ENCODE measurements at regions not wholly inside any gene's neighbourhood (a gene's known extent, or its start where the extent isn't known, plus 50 kb on each side); places are given as distances from the start of the nearest gene placed in this dataset.

DNA sequence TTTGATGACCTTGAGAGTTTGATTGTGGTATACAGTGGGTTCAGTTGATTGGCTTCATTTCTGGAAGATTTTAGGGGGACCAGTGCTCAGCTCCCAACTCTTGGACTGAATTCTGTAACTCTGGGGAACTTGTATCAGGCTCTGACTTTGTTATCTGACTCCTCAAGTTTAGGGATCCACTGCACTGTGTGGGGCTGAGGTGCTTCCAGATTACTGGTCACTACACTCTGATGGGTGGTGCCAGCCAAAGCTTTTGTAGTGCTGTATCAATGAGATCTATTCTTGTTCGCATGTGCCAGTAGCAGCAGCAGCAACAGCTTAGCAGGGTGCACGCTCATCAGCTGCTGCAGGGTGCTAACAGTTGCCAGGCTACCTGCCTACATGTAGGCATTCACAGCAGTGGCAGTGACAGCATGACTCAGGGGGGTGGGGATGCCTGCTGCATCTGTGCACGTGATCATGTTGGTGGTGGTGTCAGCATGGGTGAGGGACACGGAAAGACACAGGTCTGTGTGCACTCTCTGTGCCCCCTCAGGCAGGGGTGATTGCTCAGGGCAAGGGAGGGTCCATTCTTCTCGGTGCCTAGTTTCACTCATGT is 438.8 kb upstream of the SEMA6A start:
- no peak for DNase-seq (ENCODE audit: extremely low spot score in 2 of 2)
- H3K4me1 ChIP-seq: no peaks in the 10 kb centered on the region
- no peak overlapping the region for H3K4me3 ChIP-seq
- TF ChIP-seq POLR2AphosphoS5 (IDR thresholded peaks at IDR 0.05; ENCODE audit: insufficient read depth in 1 of 2, low read depth in 1 of 2) (no peak), POLR2A (IDR thresholded peaks at IDR 0.05) (no peak)
- TF ChIP-seq, protein P1, sequence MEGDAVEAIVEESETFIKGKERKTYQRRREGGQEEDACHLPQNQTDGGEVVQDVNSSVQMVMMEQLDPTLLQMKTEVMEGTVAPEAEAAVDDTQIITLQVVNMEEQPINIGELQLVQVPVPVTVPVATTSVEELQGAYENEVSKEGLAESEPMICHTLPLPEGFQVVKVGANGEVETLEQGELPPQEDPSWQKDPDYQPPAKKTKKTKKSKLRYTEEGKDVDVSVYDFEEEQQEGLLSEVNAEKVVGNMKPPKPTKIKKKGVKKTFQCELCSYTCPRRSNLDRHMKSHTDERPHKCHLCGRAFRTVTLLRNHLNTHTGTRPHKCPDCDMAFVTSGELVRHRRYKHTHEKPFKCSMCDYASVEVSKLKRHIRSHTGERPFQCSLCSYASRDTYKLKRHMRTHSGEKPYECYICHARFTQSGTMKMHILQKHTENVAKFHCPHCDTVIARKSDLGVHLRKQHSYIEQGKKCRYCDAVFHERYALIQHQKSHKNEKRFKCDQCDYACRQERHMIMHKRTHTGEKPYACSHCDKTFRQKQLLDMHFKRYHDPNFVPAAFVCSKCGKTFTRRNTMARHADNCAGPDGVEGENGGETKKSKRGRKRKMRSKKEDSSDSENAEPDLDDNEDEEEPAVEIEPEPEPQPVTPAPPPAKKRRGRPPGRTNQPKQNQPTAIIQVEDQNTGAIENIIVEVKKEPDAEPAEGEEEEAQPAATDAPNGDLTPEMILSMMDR (IDR thresholded peaks at IDR 0.05): no peak
- H3K9me3 ChIP-seq: no peaks in the 10 kb centered on the region
- no peaks in the 10 kb centered on the region for H3K36me3 ChIP-seq
- intact Hi-C loops (cut with DNase I): no loop called here
- H3K27ac ChIP-seq: no peak overlapping the region
- no peaks in the 10 kb centered on the region for H3K27me3 ChIP-seq

GRCh38 chr5:117010574-117010973 is 436.0 kb upstream of the SEMA6A start:
- Histone ChIP-seq H3K27me3 (no peaks in the 10 kb centered on the region), H3K9me3 (no peaks in the 10 kb centered on the region), H3K27ac (no peak overlapping the region), H3K4me3 (no peak overlapping the region), H3K4me1 (no peaks in the 10 kb centered on the region), H3K36me3 (no peaks in the 10 kb centered on the region)
- DNase-seq (ENCODE audit: extremely low spot score in 2 of 2): no peak
- no peak for TF ChIP-seq POLR2AphosphoS5 (IDR thresholded peaks at IDR 0.05; ENCODE audit: insufficient read depth in 1 of 2, low read depth in 1 of 2)
- TF ChIP-seq, protein P1 (IDR thresholded peaks at IDR 0.05): no peak
- TF ChIP-seq POLR2A (IDR thresholded peaks at IDR 0.05): no peak
- intact Hi-C loops (cut with DNase I): no loop called here

DNA sequence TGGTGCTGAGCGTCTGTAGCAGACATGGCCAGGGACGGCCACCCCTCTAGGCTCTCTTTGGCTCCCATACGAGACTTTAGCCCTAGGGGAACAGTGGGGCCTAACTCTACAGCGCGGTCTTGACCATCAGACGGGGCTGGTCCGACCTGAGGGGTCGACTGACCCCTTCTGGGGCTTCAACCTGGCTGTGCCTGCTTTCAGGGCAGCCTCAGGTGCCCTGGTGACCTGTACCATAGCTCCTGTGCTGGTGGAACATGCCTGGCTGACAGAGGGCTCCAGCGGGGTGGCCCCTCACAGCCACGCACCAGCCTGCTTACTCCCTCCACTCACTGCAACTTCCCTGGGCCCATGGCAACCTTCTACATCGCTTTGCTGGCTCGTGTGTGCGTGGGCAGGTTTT is 423.4 kb upstream of the SEMA6A start:
- H3K4me1 ChIP-seq: no peaks in the 10 kb centered on the region
- no peaks in the 10 kb centered on the region for H3K36me3 ChIP-seq
- TF ChIP-seq POLR2A (IDR thresholded peaks at IDR 0.05) (no peak), POLR2AphosphoS5 (IDR thresholded peaks at IDR 0.05; ENCODE audit: insufficient read depth in 1 of 2, low read depth in 1 of 2) (no peak)
- TF ChIP-seq, protein P1 (IDR thresholded peaks at IDR 0.05): no peak
- H3K9me3 ChIP-seq: no peaks in the 10 kb centered on the region
- no peak overlapping the region for H3K4me3 ChIP-seq
- H3K27ac ChIP-seq: no peak overlapping the region
- H3K27me3 ChIP-seq: no peaks in the 10 kb centered on the region
- no peak for DNase-seq (ENCODE audit: extremely low spot score in 2 of 2)
- intact Hi-C loops (cut with DNase I): no loop called here

DNA sequence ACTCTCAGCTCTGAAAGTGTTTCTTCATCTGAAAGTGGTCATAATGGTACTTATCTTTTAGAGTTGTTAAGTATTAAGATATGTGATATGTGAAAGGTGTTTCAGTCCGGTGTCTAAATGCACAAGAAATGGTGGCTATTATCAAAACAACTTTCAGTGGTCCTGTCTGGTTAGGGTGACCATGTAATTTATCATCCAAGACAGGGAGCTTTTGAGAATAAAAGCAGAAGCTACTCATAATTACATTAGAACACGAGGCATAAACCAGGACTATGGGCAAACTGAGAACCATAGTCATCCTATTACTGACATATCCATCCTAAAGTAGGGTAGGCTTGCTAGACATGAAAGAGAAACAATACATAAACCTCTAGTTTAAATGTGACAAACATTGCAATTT is 418.1 kb upstream of the SEMA6A start:
- Histone ChIP-seq H3K27ac (no peak overlapping the region), H3K4me1 (no peaks in the 10 kb centered on the region), H3K27me3 (no peaks in the 10 kb centered on the region), H3K9me3 (no peaks in the 10 kb centered on the region), H3K4me3 (no peak overlapping the region), H3K36me3 (no peaks in the 10 kb centered on the region)
- DNase-seq (ENCODE audit: extremely low spot score in 2 of 2): no peak
- TF ChIP-seq, protein P1 (IDR thresholded peaks at IDR 0.05): no peak
- TF ChIP-seq POLR2A (IDR thresholded peaks at IDR 0.05) (no peak), POLR2AphosphoS5 (IDR thresholded peaks at IDR 0.05; ENCODE audit: insufficient read depth in 1 of 2, low read depth in 1 of 2) (no peak)
- intact Hi-C loops (cut with DNase I): no loop called here

- Histone ChIP-seq H3K27ac (no peak overlapping the region), H3K36me3 (no peaks in the 10 kb centered on the region), H3K27me3 (no peaks in the 10 kb centered on the region), H3K4me1 (no peaks in the 10 kb centered on the region), H3K9me3 (no peaks in the 10 kb centered on the region), H3K4me3 (no peak overlapping the region)
- TF ChIP-seq POLR2AphosphoS5 (IDR thresholded peaks at IDR 0.05; ENCODE audit: insufficient read depth in 1 of 2, low read depth in 1 of 2): no peak
- TF ChIP-seq POLR2A (IDR thresholded peaks at IDR 0.05): no peak
- TF ChIP-seq, protein P1 (IDR thresholded peaks at IDR 0.05): no peak
- intact Hi-C loops (cut with DNase I): no loop called here
- DNase-seq (ENCODE audit: extremely low spot score in 2 of 2): no peak
Observed at GRCh38 chr5:116989995-116990394, 415.4 kb upstream of the SEMA6A start.

All from vagina (tissue), 2 donors.